Activated CD8-positive, alpha-beta memory T cell treated with anti-CD3 and anti-CD28 coated beads, Interleukin-2, amount 50 U/mL, for 48 hours (primary cell): ENCODE measurements at regions not wholly inside any gene's neighbourhood (a gene's known extent, or its start where the extent isn't known, plus 50 kb on each side); places are given as distances from the start of the nearest gene placed in this dataset.

Source experiments
- DNase-seq: peaks from one replicate; pipeline ENCODE4 v3.0.0-alpha.2; 2020

DNA sequence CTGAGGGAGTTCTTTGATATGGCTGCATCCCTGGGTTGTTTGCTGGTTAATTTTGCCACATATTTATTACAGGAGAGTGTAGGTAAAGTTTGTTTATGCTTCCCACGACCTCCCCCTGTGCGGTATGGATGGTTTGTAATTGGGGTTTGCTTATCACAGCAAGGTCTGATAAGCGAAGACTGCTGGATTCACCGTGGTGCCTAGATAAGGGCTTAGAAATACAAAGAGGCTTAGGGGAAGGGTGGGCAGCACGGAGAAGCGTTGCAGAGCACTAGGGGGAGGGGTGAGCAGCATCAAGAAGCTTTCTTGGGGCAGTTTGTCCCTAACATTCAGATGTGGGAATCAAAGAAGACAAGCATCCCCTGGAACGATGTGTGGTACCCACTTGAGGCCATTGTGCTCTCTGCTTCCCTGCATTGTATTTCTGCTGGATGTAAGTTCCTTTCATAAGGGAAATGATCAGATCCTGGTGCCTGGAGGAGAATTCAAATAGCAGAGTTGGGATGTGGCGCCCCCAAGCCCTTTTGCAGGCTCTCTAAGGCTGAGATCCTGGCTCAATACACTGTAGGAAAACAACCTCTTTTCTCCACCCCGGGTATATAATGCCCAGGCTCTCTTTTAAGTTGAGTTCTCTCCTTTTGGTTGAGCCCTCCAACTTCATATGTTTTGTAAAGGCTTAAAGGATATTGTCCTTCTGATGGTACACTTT lies 598.1 kb upstream of the ADGRL4 start:
- no peak for DNase-seq

DNA sequence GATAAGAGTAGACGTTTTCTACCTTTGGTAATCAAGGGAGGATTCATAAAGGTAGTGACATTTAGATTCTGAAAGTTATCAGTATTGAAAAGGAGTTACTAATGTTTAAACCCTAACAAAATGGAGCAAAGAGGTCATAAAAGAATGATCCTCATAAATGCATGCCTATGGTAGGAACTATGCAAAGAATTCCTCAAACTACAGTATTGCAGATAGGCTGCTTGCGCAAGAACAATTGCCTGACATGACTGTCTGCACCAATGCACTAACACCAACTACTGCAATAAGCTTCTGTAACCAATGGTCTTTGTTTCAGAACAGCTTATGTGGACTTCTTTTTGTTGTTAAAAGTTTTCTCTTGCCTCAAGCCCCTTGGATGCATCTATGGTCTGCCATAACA lies 597.3 kb upstream of the ADGRL4 start:
- no peak for DNase-seq

DNA sequence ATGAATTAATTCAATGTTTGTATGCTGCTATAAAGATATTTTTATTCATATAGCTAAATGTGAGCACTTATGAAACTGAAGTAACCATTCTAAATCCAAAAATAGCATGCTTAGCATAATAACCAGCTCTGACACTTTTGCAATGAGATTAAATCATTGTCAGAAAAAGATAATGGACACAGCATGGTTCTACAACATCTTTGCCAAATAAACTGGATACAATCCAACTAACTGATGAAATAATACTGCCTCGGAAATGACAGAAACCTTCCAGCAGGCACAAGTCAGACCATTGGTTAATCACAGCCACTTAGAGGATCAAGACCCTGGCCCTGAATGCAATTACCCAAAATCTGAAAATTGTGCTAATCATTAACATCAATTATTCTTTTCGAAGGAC lies 592.7 kb upstream of the ADGRL4 start:
- DNase-seq = no peak

DNA sequence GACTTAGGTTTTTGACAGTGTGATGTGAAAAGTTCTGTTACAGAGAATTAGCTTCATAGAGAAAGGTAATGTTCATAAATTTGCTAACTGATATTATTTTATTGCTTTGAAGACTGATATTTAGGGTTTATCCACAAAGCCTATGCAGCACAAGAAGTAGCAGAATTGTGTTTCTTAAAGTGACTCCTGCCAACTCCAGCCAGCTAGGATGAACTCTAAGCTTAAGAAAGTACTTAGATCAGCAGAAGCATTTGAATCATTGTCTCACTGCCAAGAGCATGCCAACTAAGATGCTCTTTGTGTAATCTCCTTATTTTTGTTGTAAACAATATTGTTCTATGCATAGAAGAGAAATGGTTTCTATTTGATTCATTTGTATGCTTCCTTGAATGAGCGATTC lies 589.4 kb upstream of the ADGRL4 start:
- no peak for DNase-seq

DNA sequence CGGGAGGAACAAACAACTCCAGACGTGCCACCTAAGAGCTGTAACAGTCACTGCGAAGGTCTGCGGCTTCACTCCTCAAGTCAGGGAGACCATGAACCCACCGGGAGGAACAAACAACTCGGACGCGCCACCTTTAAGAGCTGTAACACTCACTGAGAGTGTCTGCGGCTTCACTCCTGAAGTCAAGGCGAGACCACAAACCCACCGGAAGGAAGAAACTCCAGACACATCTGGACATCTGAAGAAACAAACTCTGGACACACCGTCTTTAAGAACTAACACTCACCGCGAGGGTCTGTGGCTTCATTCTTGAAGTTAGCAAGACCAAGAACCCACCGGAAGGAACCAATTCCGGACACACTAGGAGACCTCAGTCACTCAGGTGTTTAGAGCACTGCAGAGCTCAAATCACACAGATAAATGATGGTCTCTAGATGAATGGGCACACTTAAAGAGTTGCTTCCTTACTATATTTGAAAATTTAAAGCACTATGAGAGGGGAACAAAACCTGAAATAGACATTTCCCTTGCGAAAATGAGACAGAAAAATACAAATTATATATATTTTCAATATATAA lies 587.7 kb upstream of the ADGRL4 start:
- no peak for DNase-seq

DNA sequence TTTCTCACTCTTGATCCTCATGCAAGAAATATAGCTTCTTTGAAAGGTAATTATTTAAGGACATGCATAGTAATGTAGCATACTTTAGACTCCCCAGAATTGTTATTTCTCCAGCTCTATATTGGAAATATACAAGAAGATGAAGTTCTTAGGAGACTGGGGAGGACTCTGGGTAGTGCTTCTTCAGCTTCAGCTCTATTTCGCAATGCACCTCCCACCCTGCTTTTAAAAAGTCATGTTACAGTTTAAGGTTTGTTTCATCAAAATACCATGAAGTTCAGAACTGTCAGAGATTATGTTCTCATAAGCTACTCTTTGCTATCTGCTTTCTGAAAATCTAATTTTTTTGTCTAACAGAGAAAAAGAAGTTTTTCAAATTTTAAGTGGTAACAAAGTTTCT lies 586.2 kb upstream of the ADGRL4 start:
- no peak for DNase-seq

DNA sequence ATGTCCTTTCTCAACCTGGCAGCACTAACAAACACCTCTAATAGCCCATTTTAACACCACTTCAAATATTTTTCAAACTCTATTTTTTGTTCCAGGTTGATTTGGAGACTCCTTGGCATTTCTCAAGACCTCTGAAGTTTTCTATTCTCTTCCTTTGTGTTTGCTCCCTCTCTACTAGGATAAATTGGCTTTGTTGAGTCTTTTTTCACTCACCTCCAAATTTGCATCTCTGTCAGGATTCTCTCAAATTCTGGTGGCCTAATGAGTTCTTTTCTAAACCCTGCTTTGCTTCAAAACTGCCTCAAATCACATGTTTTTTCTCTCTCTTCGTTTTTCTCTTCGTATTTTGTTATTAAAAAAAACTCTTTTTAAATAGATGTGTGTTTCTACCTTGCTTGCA lies 582.2 kb upstream of the ADGRL4 start:
- no peak for DNase-seq

DNA sequence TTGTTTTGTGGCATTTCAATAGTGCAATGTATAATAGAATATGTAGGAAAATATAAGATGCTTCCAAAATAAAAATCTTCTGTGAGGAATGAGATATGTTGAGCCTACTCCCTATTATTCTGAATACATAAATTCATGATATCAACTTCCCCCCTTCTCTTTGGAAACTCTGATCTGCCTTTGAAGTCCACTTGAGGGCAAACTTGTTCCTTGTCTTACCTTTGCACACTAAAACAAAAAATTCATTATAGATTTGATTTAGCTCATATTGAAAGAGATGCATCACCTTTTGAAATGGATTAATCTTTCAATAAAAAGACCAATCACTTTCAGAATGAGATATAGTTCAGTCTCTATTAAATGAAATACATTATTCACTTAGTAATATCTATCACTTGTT lies 580.7 kb upstream of the ADGRL4 start:
- no peak for DNase-seq

DNA sequence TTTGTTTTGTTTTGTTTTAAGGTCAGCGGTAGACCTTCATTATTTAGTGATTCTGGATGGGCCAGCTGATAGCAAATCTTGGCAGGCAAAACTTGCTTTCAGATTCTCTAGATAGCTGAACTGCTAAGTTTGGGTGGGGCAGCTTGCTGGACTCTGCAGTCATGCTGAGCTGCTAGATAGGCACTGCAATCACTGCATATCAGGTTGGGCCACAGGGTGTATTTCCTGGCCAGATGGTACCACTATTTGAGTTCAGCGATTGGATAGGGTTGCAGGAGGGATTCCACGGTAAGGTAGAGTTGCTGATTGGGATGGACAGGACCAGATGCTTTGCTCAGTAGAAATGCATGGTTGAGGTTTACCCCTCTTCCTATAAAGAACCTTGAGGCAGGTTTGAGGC lies 579.3 kb upstream of the ADGRL4 start:
- no peak for DNase-seq

DNA sequence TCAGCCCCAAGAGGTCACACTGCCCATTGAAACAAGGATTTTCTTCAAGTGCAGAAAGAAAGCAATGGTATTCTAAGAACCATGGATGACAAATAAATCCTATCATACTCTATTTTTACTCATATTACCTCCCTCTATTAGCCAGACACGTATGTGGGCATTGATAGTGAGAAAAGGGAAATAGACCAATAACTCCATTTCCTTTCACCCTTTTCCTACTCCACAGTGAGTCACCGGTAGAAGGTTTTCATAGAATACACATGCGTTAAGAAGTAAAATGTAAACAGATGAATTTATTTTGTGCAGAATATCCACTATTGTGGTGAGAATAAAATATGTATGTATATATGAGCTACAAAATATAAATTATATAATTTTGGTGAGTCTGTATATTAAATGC lies 568.9 kb upstream of the ADGRL4 start:
- DNase-seq = no peak

DNA sequence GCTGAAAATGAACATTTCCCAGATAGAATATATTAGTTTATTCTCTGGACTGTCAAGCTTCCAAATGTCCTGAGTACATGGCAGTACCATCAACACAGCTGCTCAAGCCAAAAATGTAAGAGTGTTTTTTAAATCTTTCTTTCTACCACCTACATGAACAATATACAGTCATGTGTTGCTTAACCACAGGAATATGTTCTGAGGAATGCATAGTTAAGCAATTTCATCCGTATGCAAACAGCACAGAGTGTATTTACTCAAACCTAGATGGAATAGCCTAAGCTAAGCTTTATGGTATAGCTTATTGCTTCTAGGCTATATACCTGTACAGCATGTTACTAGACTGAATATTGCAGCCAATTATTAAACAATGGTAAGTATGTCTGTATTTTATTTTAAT lies 561.9 kb upstream of the ADGRL4 start:
- no peak for DNase-seq

DNA sequence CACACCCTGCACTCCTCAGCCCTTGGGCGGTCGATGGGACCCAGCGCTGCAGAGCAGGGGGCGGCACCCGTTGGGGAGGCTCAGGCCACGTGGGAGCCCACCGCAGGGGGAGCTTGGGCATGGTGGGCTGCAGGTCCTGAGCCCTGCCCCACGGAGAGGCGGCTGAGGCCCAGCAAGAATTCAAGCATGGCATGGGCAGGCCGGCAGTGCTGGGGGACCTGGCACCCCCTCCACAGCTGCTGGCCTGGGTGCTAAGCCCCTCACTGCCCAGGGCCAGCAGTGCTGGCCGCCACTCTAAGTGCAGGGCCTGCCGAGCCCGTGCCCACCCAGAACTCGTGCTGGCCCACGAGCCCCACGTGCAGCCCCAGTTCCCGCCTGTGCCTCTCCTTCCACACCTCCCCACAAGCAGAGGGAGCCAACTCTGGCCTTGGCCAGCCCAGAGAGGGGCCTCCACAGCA lies 555.0 kb upstream of the ADGRL4 start:
- DNase-seq = no peak

DNA sequence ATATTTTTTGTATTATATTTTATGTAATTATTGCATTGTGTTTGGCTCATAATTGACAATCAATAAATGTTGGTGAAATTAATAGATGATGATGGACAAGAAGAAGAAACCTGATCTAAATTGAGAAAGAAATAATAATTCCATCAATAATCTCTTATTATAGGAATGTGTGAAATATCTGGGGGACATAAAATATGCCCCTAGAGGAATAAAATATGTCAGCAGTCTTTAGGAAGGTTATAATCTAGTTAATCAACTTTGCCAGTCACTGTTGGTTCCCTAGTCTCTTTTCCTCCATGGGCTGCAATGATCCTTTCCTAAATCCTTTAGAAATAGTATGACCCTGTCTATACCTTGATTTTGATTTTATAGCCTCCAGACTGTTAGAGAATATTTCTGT lies 549.7 kb upstream of the ADGRL4 start:
- DNase-seq = no peak

DNA sequence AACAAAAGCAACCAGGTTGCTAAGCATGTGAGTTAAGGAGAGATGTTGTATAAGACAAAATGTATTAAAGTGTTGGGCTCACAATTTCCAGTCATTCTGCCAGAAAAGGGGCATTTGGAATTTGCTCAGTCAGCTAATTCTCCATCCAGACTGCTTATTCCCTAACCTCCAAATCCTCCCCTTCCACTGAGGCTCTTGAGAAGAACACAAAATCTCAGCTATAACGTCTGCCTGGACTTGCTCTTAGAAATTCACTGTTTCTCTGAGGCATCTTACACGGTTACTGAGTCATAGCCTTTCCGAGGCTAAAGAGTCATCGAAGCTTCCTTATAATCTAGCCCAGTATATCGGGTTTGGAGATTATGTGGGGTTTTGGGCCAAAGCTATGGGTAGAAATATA lies 548.2 kb upstream of the ADGRL4 start:
- no peak for DNase-seq

DNA sequence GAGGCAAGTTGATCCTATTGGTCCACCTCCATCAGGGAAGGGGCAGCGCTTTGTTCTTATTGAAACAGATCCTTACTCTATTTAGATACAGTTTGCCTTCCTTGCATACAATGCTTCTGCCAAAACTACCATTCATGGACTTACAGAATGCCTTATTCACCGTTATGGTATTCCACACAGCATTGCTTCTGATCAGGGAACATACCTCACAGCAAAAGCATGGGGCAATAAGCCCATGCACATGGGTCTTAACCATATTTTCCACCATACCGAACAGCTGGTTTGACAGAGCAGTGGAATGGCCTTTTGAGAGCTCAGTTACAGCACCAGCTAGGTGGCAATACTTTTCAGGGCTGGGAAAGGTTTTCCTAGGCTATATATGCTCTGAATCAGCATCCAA lies 544.8 kb upstream of the ADGRL4 start:
- no peak for DNase-seq

DNA sequence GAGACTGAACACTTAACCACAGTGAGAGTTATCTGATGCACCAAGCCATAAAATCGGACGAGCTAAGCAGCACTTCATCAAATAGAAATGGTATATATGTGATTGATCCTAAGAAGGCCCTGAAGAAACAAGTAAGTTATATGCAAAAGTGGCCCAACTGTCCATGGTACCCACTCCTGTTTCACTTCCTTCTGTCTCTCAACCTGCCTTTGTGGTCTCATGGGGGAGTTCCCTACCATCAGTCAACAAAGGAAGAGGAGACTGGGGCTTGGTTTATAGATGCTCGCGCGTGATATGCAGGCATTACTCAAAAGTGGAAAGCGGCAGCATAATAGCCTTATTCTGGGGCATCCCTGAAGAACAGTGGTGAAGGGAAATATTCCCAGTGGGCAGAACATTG lies 543.9 kb upstream of the ADGRL4 start:
- DNase-seq = no peak

DNA sequence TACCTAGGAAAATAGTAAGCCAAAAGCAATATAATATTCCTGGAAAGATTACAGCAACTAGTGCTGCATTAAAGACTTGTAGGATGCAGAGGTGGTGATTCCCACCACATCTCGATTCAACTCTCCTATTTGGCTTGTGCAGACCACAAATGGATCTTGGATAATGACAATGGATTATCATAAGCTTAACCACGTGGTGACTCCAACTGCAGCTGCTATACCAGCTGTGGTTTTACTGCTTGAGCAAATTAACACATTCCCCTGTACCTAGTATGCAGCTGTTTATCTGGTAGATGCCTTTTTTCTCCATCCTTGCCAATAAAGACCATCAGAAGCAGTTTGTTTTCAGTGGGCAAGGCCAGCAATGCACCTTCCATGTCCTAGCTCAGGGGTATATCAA lies 542.7 kb upstream of the ADGRL4 start:
- no peak for DNase-seq

DNA sequence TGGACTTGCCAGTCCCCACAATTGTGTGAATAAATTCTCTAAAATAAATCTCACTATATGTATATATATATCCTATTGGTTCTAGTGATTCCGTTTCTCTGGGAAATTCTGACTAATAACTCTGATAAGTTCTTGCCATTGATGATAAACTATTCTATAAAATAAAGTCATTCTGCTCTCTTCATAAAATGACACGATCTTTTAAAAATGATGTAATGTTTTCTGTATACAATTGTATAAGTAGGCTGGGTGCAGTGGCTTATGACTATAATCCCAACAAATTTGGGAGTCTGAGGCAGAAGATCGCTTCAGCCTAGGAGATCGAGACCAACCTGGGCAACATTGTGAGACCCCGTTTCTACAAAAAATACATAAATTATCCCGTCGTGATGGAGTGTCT lies 541.0 kb upstream of the ADGRL4 start:
- DNase-seq = no peak

DNA sequence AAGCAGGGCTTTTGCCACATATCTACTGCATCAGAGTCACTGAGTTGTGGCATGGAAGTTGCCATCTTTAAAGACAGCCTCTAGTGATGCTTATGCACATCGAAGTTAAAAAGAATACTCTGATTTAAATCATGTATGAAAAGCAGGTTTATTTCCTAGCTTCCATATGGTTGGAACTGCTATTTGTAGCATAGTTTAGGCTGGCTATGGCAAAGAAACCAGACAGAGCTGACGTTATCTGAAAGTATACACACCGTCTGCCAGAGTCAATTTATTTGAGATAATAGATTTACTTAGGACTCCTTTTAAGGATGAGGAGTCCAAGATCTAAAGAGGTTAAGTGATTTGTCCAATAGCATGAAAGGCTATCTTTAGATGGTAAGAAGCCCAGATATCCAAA lies 536.9 kb upstream of the ADGRL4 start:
- no peak for DNase-seq

DNA sequence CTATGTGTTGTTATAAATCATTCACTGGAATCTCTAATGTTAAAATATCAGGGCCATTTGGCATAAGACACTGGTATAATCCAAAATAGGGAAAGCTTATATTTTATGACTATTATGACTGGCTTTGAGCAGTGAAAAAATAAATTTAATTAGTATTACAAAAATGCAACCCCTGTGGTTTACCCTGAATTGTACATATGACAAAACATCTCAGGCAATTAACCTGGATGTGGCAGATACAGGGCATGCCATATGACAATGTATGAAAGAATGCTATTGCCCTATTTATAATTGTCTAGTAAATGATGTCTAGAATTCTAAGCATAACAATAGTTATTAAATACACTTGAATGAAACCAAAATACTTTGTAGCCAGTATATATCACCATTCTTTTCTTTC lies 532.5 kb upstream of the ADGRL4 start:
- DNase-seq = no peak

DNA sequence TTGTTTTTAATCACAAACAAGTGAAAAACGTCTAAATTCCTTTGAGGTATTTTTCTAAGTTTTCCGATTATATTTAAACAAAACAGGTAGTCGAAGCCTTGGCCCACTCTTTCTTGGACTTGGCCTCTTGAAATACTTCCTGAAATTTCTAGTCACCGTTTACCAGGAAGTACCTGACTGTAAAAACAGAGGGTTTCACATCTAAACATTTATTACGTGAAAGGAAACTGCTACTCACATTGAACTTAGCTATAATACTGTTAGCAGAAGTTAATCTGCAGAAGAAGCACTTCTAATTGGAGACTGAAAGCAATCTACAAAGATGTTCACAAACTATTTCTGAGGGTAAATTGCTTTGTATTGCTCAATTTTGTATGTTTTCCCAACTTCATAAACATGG lies 526.0 kb upstream of the ADGRL4 start:
- no peak for DNase-seq

DNA sequence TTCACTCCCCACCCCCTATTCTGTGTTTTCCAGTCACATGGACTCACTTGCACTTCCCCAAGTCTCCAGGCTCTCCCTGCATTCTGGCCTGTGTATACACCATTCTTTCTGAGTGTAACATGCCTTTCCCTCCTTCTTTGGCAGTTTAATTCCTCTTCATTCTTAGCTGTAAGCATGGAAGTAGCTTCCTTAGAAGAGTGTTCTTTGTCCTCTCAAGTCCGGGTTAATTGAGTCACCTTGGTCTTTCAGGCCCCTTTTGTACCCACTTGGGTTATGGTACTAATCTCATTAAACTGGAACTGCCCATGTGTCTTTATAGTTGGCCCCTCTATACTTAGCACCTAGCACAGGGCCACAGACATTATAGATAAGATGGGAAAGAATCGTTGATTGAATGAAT lies 525.3 kb upstream of the ADGRL4 start:
- no peak for DNase-seq

DNA sequence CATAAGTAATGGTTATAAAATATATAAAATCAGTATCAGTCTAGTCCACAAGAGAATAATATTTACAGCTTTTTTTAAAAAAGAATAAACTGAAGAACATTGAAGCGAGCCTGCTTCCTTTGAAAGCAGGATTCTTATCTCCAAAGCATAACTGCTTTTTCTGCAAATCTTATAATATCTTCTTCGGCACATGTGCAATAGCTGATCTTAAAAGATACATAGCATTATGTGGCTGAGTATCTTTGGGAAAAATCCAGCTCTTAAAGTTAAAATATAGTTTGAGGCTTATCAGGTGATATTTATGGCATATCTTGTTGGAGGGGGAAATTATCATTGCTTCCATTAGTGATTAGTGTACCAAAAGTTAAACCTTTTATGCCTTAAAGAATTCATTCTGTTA lies 523.9 kb upstream of the ADGRL4 start:
- DNase-seq = no peak

DNA sequence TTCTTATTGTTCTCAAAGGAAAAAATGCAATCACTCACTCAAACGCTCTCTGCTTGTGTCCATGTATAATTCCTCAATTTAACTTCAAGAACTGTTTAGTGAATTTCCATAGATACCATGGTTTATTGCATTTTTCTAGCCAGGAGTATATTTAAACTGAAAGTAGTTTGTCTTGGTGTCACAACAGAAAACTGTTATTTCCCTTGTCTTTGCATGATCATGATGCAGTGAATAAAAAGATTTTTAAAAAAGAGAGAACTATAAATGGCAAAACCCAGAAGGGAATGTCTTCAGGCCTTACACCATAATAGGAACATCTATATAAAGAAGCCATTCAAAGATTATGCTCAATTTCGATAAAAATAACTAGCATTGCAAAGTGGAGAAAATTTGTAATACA lies 523.5 kb upstream of the ADGRL4 start:
- DNase-seq = no peak

DNA sequence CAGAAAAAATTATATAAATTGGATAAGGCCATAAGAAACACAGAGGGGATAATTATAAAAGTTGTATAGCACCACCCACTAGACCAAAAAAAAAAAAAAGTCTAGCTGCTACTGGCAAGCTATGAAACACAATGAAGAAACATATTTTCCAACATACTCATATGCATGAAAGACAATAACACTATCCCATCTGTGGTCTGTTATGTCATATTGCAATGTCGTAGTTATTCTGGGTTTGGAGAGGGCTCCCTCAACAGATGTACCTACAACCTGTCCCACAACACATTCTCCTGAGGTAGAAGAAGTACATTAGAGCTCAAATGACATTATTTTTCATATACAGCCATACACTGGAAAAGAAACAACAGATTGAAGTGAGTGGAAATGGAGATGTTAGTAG lies 517.6 kb upstream of the ADGRL4 start:
- DNase-seq = no peak
